Prostate gland (tissue), 2 donors: ENCODE measurements at regions not wholly inside any gene's neighbourhood (a gene's known extent, or its start where the extent isn't known, plus 50 kb on each side); places are given as distances from the start of the nearest gene placed in this dataset.

Experiments
- CTCF ChIP-seq, 4 experiments: fragments of 200-600 bp in 2 of 4; fragments of 450-650 bp in 2 of 4; sonication (generic) in 2 of 4; IDR thresholded peaks; 1 replicate in 3 of 4; 2 replicates in 1 of 4; pipeline ENCODE4 v1.5.1; 2016 to 2019; ENCODE audit warnings: antibody characterized with exemption in 4 of 4, mild to moderate bottlenecking in 2 of 4, moderate library complexity in 2 of 4
- POLR2A ChIP-seq: fragments of 450-650 bp; IDR thresholded peaks from one replicate; pipeline ENCODE4 v1.6.1; 2016; ENCODE audit warnings: antibody characterized with exemption, mild to moderate bottlenecking
- POLR2AphosphoS5 ChIP-seq: sonication (generic); formaldehyde crosslinking; IDR thresholded peaks from one replicate; pipeline ENCODE4 v1.6.1; 2017; ENCODE audit warnings: antibody characterized with exemption

GRCh38 chr1:212519131-212519530 is 86.4 kb downstream of the NENF start:
- TF ChIP-seq CTCF (IDR thresholded peaks at IDR 0.05), result no peak
- TF ChIP-seq POLR2AphosphoS5, result no peak
- TF ChIP-seq POLR2A, result no peak
